ENCODE measurements at regions not wholly inside any gene's neighbourhood (a gene's known extent, or its start where the extent isn't known, plus 50 kb on each side); places are given as distances from the start of the nearest gene placed in this dataset.
"Not testable (repeated sequence)": the region's sequence is repeated elsewhere in the genome, so short reads cannot be mapped to it uniquely, and the experiment has no call there.

DNA sequence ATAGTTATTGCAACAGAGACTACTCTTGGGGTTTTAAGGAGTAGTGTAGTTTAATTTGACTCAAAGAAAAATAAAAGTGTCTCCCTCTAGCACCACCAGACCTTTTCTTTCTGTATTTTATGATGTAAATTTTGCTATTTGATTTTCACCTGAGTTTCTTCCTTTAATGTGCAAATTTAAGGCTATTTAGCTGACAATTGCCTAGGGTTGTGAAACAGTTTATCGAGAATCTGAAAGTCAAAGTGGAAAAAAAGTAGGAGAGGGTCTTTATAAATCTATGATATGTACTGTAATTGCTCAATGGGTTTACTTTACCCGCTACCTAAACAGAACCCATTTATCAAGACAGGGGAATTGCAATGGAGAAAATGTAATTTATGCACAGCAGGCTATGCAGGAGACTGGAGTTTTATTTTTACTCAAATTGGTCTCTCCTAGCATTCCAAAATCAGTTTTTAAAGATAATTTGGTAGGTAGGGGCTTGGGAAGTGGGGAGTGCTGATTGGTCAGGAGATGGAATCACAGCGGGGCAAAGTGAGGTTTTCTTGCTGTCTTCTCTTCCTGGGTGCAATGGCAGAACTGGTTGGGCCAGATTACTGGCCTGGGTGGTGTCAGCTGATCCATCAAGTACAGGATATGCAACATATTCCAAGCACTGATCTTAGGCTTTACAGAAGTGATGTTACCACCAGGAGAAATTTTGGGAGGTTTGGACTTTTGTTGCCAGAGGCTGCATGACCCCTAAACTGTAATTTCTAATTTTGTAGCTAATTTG lies 228.6 kb upstream of the TACR3 start:
- 48 to 54% methylated on average over 3 of the region's 3 CpGs for WGBS, 2 experiments
- no peaks in the 10 kb centered on the region for H3K9me3 ChIP-seq (ENCODE audit: control insufficient read depth, low read length)
- H3K36me3 ChIP-seq (ENCODE audit: control insufficient read depth, insufficient read depth, low read length): no peaks in the 10 kb centered on the region
- H3K27me3 ChIP-seq (ENCODE audit: control insufficient read depth, insufficient read depth, low read length, poor library complexity, severe bottlenecking): no peaks in the 10 kb centered on the region
- H3K27ac ChIP-seq (ENCODE audit: insufficient read depth, low read depth, low read length, poor library complexity, severe bottlenecking): no peak overlapping the region
- H3K4me3 ChIP-seq (ENCODE audit: insufficient read depth, low read depth, low read length): no peak overlapping the region
- H3K4me1 ChIP-seq (ENCODE audit: control insufficient read depth, insufficient read depth, low read length): no peaks in the 10 kb centered on the region

DNA sequence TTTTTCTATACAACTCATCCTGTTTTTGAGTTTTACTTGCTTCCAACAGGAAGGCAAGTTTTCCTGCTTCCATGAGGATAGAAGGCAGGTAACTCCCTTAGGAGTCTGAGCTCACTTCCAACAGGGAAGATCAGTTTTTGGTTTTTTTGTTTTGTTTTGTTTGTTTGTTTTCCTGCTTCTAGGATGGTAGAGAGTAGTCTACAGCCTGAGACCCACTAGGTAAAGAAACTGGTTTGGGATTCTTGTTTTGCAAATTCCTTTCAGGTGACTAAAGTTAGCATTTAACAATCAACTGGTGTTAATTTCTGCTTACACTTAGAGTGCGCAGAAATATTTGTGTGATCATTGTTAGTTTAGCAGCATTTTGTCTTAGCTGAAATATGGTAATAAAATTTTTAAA lies 227.8 kb upstream of the TACR3 start:
- Histone ChIP-seq H3K36me3 (ENCODE audit: control insufficient read depth, insufficient read depth, low read length) (no peaks in the 10 kb centered on the region), H3K4me1 (ENCODE audit: control insufficient read depth, insufficient read depth, low read length) (no peaks in the 10 kb centered on the region), H3K27me3 (ENCODE audit: control insufficient read depth, insufficient read depth, low read length, poor library complexity, severe bottlenecking) (no peaks in the 10 kb centered on the region), H3K27ac (ENCODE audit: insufficient read depth, low read depth, low read length, poor library complexity, severe bottlenecking) (no peak overlapping the region), H3K4me3 (ENCODE audit: insufficient read depth, low read depth, low read length) (no peak overlapping the region), H3K9me3 (ENCODE audit: control insufficient read depth, low read length) (no peaks in the 10 kb centered on the region)
- 50 to 68% methylated on average over 1 of the region's 1 CpG for WGBS, 2 experiments

DNA sequence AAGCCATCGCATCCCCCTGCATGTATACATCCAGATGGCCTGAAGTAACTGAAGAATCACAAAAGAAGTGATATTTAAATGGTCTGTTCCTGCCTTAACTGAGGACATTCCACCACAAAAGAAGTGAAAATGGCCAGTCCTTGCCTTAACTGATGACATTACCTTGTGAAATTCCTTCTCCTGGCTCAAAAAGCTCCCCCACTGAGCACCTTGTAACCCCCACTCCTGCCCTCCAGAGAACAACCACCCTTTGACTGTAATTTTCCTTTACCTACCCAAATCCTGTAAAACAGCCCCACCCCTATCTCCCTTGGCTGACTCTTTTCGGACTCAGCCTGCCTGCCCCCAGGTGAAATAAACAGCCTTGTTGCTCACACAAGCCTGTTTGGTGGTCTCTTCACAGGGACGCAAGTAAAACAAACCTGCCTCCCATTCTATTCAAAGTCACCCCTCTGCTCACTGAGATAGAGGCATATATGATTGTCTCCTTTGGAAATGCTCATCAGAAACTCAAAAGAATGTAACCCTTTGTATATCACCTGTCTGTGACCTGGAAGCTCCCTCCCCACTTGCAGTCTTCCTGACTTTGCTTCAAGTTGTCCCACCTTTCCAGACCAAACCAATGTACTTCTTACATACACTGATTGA lies 227.0 kb upstream of the TACR3 start:
- not testable (repeated sequence) for H3K4me1 ChIP-seq (ENCODE audit: control insufficient read depth, insufficient read depth, low read length); H3K9me3 ChIP-seq (ENCODE audit: control insufficient read depth, low read length); H3K4me3 ChIP-seq (ENCODE audit: insufficient read depth, low read depth, low read length); H3K36me3 ChIP-seq (ENCODE audit: control insufficient read depth, insufficient read depth, low read length); H3K27ac ChIP-seq (ENCODE audit: insufficient read depth, low read depth, low read length, poor library complexity, severe bottlenecking); H3K27me3 ChIP-seq (ENCODE audit: control insufficient read depth, insufficient read depth, low read length, poor library complexity, severe bottlenecking)
- WGBS, 2 experiments: 43 to 49% methylated on average over 3 of the region's 3 CpGs

DNA sequence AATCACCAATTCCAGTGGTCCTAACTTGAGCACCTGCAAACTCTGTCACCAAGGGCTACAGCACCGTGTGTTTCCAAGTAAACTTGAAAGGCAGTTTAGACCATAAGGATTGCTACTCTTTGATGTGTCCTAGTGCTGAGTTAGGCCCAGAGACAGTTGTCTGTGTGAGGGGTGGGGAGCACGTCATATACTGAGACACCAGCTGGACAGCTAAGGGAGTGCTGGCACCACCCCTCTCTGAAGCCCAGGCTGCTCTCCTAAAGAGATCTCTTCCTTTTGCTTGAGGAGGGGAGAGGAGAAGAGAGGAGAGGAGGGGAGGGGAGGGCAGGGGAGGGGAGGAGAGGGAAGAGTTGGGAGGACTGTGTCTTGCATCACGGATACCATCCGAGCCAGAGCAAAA lies 218.7 kb upstream of the TACR3 start:
- H3K36me3 ChIP-seq (ENCODE audit: control insufficient read depth, insufficient read depth, low read length): no peaks in the 10 kb centered on the region
- H3K27ac ChIP-seq (ENCODE audit: insufficient read depth, low read depth, low read length, poor library complexity, severe bottlenecking): no peak overlapping the region
- H3K4me1 ChIP-seq (ENCODE audit: control insufficient read depth, insufficient read depth, low read length): no peaks in the 10 kb centered on the region
- no peak overlapping the region for H3K4me3 ChIP-seq (ENCODE audit: insufficient read depth, low read depth, low read length)
- H3K9me3 ChIP-seq (ENCODE audit: control insufficient read depth, low read length): peaks cover 2% of the 10 kb centered on the region
- WGBS, 2 experiments: 96% methylated on average over 3 to 4 of the region's 4 CpGs
- no peaks in the 10 kb centered on the region for H3K27me3 ChIP-seq (ENCODE audit: control insufficient read depth, insufficient read depth, low read length, poor library complexity, severe bottlenecking)

DNA sequence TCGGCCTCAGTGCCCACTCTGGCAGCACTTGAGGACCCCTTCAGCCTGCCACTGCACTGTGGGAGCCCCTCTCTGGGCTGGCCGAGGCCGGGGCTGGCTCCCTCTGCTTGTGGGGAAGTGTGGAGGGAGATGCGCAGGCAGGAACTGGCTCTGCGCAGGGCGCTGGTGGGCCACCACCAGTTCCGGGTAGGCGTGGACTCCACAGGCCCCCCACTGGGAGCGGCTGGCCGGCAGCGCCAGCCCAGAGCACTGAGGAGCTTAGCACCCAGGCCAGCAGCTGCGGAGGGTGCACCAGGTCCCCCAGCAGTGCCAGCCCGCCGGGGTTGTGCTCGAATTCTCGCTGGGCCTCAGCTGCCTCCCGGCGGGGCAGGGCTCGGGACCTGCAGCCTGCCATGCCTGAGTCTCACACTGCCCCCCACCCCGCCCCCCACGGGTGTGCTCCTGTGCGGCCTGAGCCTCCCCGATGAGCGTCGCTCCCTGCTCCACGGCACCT lies 216.9 kb upstream of the TACR3 start:
- no peak overlapping the region for H3K27ac ChIP-seq (ENCODE audit: insufficient read depth, low read depth, low read length, poor library complexity, severe bottlenecking)
- H3K9me3 ChIP-seq (ENCODE audit: control insufficient read depth, low read length): peaks cover 2% of the 10 kb centered on the region
- WGBS, 2 experiments: 95% methylated on average over 26 of the region's 26 CpGs
- H3K4me3 ChIP-seq (ENCODE audit: insufficient read depth, low read depth, low read length): no peak overlapping the region
- H3K36me3 ChIP-seq (ENCODE audit: control insufficient read depth, insufficient read depth, low read length): no peaks in the 10 kb centered on the region
- H3K27me3 ChIP-seq (ENCODE audit: control insufficient read depth, insufficient read depth, low read length, poor library complexity, severe bottlenecking): no peaks in the 10 kb centered on the region
- no peaks in the 10 kb centered on the region for H3K4me1 ChIP-seq (ENCODE audit: control insufficient read depth, insufficient read depth, low read length)

DNA sequence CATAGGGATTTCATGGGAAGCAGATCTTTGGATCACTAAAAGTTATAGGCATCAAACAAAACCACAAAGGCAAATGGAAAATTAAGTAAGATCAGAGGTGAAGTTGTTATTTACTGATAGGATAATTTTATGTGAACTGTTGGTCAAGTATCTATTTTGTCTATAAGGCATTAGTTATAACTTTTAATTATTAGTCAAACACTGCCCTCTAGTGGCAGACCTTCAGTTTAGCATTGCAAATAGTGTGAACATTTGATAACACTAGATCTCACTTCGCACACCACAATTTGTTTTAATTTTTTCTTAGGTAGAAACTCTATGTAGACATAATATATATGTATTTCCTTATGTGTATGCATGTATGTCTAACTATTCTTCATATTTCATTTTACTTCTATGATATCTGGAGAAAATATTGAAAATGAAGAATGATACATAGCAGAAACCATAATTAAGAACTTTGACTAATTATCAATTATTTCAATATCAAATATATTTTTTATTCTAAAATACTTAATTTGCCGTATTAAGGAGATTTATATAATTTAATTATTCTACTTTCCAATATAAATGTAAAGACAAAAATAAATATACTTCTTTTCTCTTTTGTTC lies 214.5 kb upstream of the TACR3 start:
- Histone ChIP-seq H3K36me3 (ENCODE audit: control insufficient read depth, insufficient read depth, low read length) (no peaks in the 10 kb centered on the region), H3K4me1 (ENCODE audit: control insufficient read depth, insufficient read depth, low read length) (no peaks in the 10 kb centered on the region), H3K27me3 (ENCODE audit: control insufficient read depth, insufficient read depth, low read length, poor library complexity, severe bottlenecking) (no peaks in the 10 kb centered on the region), H3K9me3 (ENCODE audit: control insufficient read depth, low read length) (peaks cover 2% of the 10 kb centered on the region), H3K4me3 (ENCODE audit: insufficient read depth, low read depth, low read length) (no peak overlapping the region), H3K27ac (ENCODE audit: insufficient read depth, low read depth, low read length, poor library complexity, severe bottlenecking) (no peak overlapping the region)
- WGBS, 2 experiments: 60% methylated on average over 1 of the region's 2 CpGs; no CpG with 5 or more reads in 1 of the 2 experiments

DNA sequence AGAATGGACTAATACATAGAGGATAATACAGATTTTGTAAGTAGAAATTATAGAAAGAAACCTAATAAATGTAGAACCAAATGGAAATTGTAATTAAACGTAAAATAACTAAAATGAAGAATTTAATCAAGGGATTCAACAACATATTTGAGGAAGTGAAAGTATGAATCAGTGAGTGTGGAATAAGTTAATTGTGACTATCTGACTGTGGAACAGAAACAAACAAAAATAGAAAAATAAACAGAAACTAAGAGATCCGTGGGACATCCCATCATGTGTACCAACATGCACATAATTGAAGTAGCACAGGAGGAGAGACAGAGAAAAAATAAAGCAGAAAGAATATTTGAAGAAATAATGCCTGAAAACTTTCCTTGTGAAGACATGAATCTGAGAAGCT lies 208.6 kb upstream of the TACR3 start:
- Histone ChIP-seq H3K36me3 (ENCODE audit: control insufficient read depth, insufficient read depth, low read length) (no peaks in the 10 kb centered on the region), H3K4me3 (ENCODE audit: insufficient read depth, low read depth, low read length) (no peak overlapping the region), H3K9me3 (ENCODE audit: control insufficient read depth, low read length) (no peaks in the 10 kb centered on the region), H3K4me1 (ENCODE audit: control insufficient read depth, insufficient read depth, low read length) (no peaks in the 10 kb centered on the region), H3K27ac (ENCODE audit: insufficient read depth, low read depth, low read length, poor library complexity, severe bottlenecking) (no peak overlapping the region), H3K27me3 (ENCODE audit: control insufficient read depth, insufficient read depth, low read length, poor library complexity, severe bottlenecking) (no peaks in the 10 kb centered on the region)
- 88% methylated on average over 2 of the region's 2 CpGs; no CpG with 5 or more reads in 1 of the 2 experiments for WGBS, 2 experiments

DNA sequence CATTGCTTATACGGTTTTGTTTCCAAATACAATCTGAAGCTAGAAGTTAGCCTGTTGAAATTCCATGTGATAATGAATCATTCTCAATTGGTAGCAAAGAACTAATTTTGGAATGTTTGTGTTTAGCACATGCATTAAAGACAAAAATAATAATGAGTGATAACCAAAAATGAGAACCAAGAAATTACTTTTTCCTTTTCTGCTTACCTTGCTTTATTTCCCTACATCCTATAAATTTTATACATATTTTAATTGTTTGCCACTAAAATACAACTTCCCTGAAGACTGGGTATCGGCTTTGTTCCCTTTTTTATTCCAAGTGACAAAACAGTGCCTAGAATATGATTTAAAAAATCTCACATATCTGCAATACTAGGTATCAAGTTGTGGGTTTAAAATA lies 203.8 kb upstream of the TACR3 start:
- Histone ChIP-seq H3K27ac (ENCODE audit: insufficient read depth, low read depth, low read length, poor library complexity, severe bottlenecking) (no peak overlapping the region), H3K4me3 (ENCODE audit: insufficient read depth, low read depth, low read length) (no peak overlapping the region), H3K4me1 (ENCODE audit: control insufficient read depth, insufficient read depth, low read length) (no peaks in the 10 kb centered on the region), H3K9me3 (ENCODE audit: control insufficient read depth, low read length) (no peaks in the 10 kb centered on the region), H3K36me3 (ENCODE audit: control insufficient read depth, insufficient read depth, low read length) (no peaks in the 10 kb centered on the region), H3K27me3 (ENCODE audit: control insufficient read depth, insufficient read depth, low read length, poor library complexity, severe bottlenecking) (no peaks in the 10 kb centered on the region)
- 93 to 100% methylated on average over 2 of the region's 2 CpGs for WGBS, 2 experiments

DNA sequence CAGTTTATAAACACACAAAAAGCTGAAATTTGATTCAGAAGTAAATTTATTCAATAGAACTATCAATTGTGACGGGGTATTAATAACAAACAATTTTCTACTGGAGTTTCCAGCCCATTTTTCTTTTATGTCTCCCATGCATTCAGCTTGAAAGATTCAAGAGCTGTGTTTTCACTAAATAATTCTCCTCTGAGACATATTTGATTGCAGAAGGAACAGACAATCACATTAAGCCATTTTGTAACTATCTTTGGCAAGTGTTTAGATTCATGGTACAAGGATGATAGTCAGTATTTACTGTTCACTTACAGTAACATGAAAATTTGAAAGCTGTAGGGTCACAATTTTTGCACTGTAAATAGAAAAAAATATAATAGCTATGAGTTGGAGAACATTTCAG lies 198.4 kb upstream of the TACR3 start:
- Histone ChIP-seq H3K27me3 (ENCODE audit: control insufficient read depth, insufficient read depth, low read length, poor library complexity, severe bottlenecking) (no peaks in the 10 kb centered on the region), H3K36me3 (ENCODE audit: control insufficient read depth, insufficient read depth, low read length) (no peaks in the 10 kb centered on the region), H3K9me3 (ENCODE audit: control insufficient read depth, low read length) (no peaks in the 10 kb centered on the region), H3K27ac (ENCODE audit: insufficient read depth, low read depth, low read length, poor library complexity, severe bottlenecking) (no peak overlapping the region), H3K4me1 (ENCODE audit: control insufficient read depth, insufficient read depth, low read length) (no peaks in the 10 kb centered on the region), H3K4me3 (ENCODE audit: insufficient read depth, low read depth, low read length) (no peak overlapping the region)
- WGBS, 2 experiments: 93 to 100% methylated on average over 1 of the region's 1 CpG

DNA sequence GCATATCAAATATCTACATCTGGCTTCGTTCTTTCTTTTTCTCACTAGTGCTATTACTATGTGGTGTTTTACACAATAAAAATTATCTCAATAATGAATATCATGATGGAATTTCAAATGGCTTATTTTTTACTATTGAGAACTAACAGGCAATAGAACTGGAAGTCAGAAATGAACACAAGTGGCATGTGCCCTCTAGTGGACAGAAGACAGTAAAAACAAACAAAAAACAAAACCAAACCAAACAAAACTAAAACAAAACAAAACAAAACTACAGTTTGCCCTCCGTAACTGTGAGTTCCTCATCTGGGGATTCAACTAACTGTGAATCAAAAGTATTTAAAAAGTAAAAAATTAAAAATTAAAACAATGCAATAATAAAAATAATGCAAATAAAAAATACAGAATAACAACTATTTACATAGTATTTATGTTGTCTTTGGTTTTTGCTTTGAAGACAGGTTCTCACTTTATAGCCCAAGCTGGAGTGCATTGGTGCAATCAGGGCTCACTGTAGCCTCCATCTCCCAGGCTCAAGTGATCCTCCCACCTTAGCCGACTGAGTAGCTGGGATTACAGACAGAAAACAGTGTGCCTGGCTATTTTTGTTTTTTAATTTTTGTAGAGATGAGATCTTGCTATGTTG lies 195.6 kb upstream of the TACR3 start:
- WGBS, 2 experiments: 26% methylated on average over 2 of the region's 3 CpGs; no CpG with 5 or more reads in 1 of the 2 experiments
- no peak overlapping the region for H3K4me3 ChIP-seq (ENCODE audit: insufficient read depth, low read depth, low read length)
- no peaks in the 10 kb centered on the region for H3K36me3 ChIP-seq (ENCODE audit: control insufficient read depth, insufficient read depth, low read length)
- no peaks in the 10 kb centered on the region for H3K27me3 ChIP-seq (ENCODE audit: control insufficient read depth, insufficient read depth, low read length, poor library complexity, severe bottlenecking)
- H3K9me3 ChIP-seq (ENCODE audit: control insufficient read depth, low read length): no peaks in the 10 kb centered on the region
- no peaks in the 10 kb centered on the region for H3K4me1 ChIP-seq (ENCODE audit: control insufficient read depth, insufficient read depth, low read length)
- H3K27ac ChIP-seq (ENCODE audit: insufficient read depth, low read depth, low read length, poor library complexity, severe bottlenecking): no peak overlapping the region

Measured in ectodermal cell (in vitro differentiated cells).